ENCODE measurements at regions not wholly inside any gene's neighbourhood (a gene's known extent, or its start where the extent isn't known, plus 50 kb on each side); places are given as distances from the start of the nearest gene placed in this dataset.

GRCh38 chr12:89058402-89058801 is 293.9 kb downstream of the DUSP6 start:
- no peak for TF ChIP-seq POLR2A (IDR thresholded peaks at IDR 0.05)
- no peak for TF ChIP-seq CTCF (IDR thresholded peaks at IDR 0.05)
